NB4 (cell line): ENCODE measurements at regions not wholly inside any gene's neighbourhood (a gene's known extent, or its start where the extent isn't known, plus 50 kb on each side); places are given as distances from the start of the nearest gene placed in this dataset.
A peak's percentile ranks its signal among the peaks of the same experiment; 100 is the strongest.

Experiments used
- DNase-seq: peaks from one replicate; pipeline ENCODE4 v3.0.0; 2010; ENCODE audit warnings: low read depth
- H3K4me3 ChIP-seq: one replicate; pipeline ENCODE4 v1.5.1; 2011; ENCODE audit warnings: mild to moderate bottlenecking, low read depth, low read length, moderate library complexity
- CTCF ChIP-seq: IDR thresholded peaks from one replicate; pipeline ENCODE4 v1.5.1; 2012; ENCODE audit warnings: low read depth, low read length
- MYC ChIP-seq: IDR thresholded peaks from 2 replicates; pipeline ENCODE4 v1.6.1; 2011; ENCODE audit warnings: low read depth, low read length
- POLR2A ChIP-seq: IDR thresholded peaks from 2 replicates; pipeline ENCODE4 v1.6.1; 2011; ENCODE audit warnings: mild to moderate bottlenecking; ENCODE audit not compliant: insufficient read length; ENCODE audit errors: extremely low read depth
- TF ChIP-seq, protein P1 (sequence below): IDR thresholded peaks from 2 replicates; pipeline ENCODE4 v1.6.1; 2011; ENCODE audit warnings: low read depth, low read length

DNA sequence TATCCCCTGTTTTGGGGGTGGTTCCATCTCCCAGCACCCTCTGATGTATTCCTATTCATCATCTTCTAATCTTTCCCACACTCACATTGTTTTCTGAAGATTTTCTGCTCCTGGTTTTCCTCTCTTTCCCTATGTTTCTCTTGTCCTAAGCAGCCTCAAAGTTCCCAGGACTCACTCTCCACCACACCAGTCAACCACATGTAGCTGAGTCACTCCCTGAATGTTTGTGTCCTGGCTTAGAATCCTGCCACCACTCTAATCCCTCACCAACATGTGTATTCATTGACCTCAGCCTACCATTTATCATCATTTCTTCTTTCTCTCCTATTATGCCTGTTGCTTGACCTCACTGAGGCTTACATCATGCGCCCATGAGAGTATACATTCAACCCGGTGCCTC is 282.4 kb upstream of the ADAMTS16 start:
- TF ChIP-seq POLR2A (no peak), MYC (no peak), CTCF (no peak)
- TF ChIP-seq, protein P1, sequence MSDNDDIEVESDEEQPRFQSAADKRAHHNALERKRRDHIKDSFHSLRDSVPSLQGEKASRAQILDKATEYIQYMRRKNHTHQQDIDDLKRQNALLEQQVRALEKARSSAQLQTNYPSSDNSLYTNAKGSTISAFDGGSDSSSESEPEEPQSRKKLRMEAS = no peak
- H3K4me3 ChIP-seq = no peak overlapping the region
- no peak for DNase-seq

GRCh38 chr5:4859500-4860235 is 280.5 kb upstream of the ADAMTS16 start:
- no peak for DNase-seq
- TF ChIP-seq CTCF (no peak), MYC (no peak), POLR2A (no peak)
- TF ChIP-seq, protein P1 = no peak
- H3K4me3 ChIP-seq = no peak overlapping the region

DNA sequence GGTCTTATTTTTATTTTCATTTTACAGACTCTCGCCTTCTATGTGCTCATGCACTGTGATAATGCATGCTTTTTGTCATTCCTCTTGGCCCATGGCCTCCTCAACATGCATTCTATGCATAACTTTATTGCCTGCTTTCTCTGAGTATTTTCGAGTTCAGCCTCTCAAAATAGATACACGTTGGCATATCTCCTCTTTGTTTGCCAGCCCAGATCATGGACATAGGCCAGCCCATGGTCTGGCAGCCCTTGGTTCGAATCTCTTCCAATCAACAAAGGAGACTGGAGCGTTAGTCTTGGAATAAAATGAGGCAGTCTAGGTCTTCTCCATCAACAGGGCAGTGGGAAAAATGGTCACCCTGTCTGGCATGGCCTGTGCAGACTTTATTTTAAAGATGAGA is 279.5 kb upstream of the ADAMTS16 start:
- TF ChIP-seq MYC = no peak

DNA sequence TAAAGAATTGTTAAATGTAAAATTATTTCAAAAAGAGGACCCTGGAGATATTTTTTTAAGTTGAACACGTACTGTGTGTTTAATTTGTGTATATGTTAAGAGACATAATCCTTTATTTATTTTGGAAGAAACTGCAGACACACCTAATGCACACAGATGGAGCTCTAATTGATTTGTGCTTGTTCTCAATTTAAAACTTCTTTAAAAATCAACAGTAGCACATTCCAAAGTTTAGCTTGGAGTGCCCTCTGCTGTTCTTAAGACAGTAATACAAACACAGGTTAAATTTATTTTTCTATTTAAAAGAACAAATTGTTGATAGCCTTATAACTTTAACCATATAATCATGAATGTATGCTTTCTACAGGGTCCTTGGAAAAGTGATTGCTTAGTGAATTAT is 277.6 kb upstream of the ADAMTS16 start:
- no peak overlapping the region for H3K4me3 ChIP-seq
- peak; percentile 36 for TF ChIP-seq CTCF
- TF ChIP-seq, protein P1 = no peak
- TF ChIP-seq POLR2A = no peak
- peak; percentile 64 for DNase-seq

More for the DNA sequence above, 279.5 kb upstream of the ADAMTS16 start:
- no peak overlapping the region for H3K4me3 ChIP-seq
- no peak for DNase-seq

DNA sequence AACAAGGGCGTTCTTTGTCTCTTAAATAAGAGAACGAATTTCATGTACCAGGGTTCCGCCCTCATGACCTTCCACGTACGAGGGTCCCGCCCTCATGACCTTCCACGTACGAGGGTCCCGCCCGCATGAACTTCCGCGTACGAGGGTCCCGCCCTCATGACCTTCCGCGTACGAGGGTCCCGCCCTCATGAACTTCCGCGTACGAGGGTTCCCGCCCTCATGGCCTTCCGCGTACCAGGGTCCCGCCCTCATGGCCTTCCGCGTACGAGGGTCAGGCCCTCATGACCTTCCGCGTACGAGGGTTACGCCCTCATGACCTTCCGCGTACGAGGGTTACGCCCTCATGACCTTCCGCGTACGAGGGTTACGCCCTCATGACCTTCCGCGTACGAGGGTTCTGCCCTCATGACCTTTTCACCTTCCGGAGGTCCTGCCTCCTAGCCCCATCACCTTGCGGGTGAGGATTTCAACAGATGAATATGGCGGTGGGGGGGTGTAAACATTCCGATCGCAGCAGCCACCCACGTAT is 273.9 kb upstream of the ADAMTS16 start:
- no peak overlapping the region for H3K4me3 ChIP-seq
- DNase-seq = no peak
- TF ChIP-seq CTCF (no peak), MYC (no peak), POLR2A (no peak)
- TF ChIP-seq, protein P1 = no peak

DNA sequence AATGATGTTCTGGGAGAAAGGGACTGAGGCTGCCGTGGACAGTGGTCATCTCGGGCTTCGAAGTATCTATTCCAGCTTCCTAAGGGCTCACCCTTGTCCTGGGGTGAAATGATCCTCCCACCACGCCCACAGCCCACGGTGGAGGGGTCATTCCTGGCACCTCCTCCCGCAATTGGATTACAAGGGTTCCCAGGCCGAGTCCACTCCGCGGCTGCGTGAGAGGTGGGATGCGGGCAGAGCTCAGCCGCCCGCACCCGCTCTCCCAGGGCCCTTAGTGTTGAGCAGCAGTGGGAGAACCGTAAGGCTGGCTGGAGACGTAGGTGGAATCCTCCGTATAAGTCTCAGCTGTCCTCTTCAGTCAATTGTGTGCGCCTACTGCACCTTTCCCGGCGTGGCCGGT is 273.3 kb upstream of the ADAMTS16 start:
- H3K4me3 ChIP-seq = no peak overlapping the region
- DNase-seq = no peak
- no peak for TF ChIP-seq MYC
- no peak for TF ChIP-seq CTCF
- TF ChIP-seq POLR2A = no peak
